ENCODE measurements at regions not wholly inside any gene's neighbourhood (a gene's known extent, or its start where the extent isn't known, plus 50 kb on each side); places are given as distances from the start of the nearest gene placed in this dataset.
"Not testable (repeated sequence)": the region's sequence is repeated elsewhere in the genome, so short reads cannot be mapped to it uniquely, and the experiment has no call there.

- H2BK15ac ChIP-seq (replicated peaks; ENCODE audit: low read depth) = no peak overlapping the region
- no peak overlapping the region for H3K4me2 ChIP-seq (ENCODE audit: low read length)
- no peak overlapping the region for H4K5ac ChIP-seq (ENCODE audit: low read length)
- H3K27me3 ChIP-seq (ENCODE audit: insufficient read depth, low read length, poor library complexity) = no peaks in the 10 kb centered on the region
- no peak overlapping the region for H3K4me3 ChIP-seq (ENCODE audit: low read length)
- no peak overlapping the region for H4K8ac ChIP-seq (ENCODE audit: low read depth, low read length)
- no peak overlapping the region for H2AK5ac ChIP-seq (ENCODE audit: low read length)
- no peaks in the 10 kb centered on the region for H3K79me1 ChIP-seq (ENCODE audit: low read length)
- H3K36me3 ChIP-seq (ENCODE audit: control insufficient read depth, insufficient read depth, low read length) = no peaks in the 10 kb centered on the region
- no peak overlapping the region for H3K4ac ChIP-seq (ENCODE audit: low read depth, low read length)
- no peak overlapping the region for H3K27ac ChIP-seq (ENCODE audit: low read depth, low read length)
- WGBS (ENCODE audit: extremely low coverage, insufficient coverage, low lambda C conversion rate) = no CpG with 5 or more reads among the region's 3 CpGs
- no peak overlapping the region for H3K56ac ChIP-seq (ENCODE audit: low read length)
- H3K4me1 ChIP-seq (ENCODE audit: control insufficient read depth, low read depth, low read length) = no peaks in the 10 kb centered on the region
- DNase-seq = no peak
- no peak overlapping the region for H2BK120ac ChIP-seq (ENCODE audit: low read depth, low read length)
- H3K18ac ChIP-seq (ENCODE audit: low read length) = no peak overlapping the region
- no peaks in the 10 kb centered on the region for H3K79me2 ChIP-seq (ENCODE audit: control insufficient read depth, insufficient read depth, low read length)
- no peak overlapping the region for H2BK5ac ChIP-seq (ENCODE audit: low read length)
- H3K23ac ChIP-seq (ENCODE audit: low read length) = no peak overlapping the region
- no peak overlapping the region for H3K9ac ChIP-seq (ENCODE audit: low read length)
These were observed 148.0 kb downstream of the USP46 start for GRCh38 chr4:52510939-52511565.

GRCh38 chr4:52511825-52512224, 147.3 kb downstream of the USP46 start:
- Histone ChIP-seq H2BK5ac (ENCODE audit: low read length) (no peak overlapping the region), H3K23ac (ENCODE audit: low read length) (no peak overlapping the region), H3K4me3 (ENCODE audit: low read length) (no peak overlapping the region), H3K79me1 (ENCODE audit: low read length) (no peaks in the 10 kb centered on the region), H3K79me2 (ENCODE audit: control insufficient read depth, insufficient read depth, low read length) (no peaks in the 10 kb centered on the region), H3K9ac (ENCODE audit: low read length) (no peak overlapping the region), H2BK15ac (replicated peaks; ENCODE audit: low read depth) (no peak overlapping the region), H3K27me3 (ENCODE audit: insufficient read depth, low read length, poor library complexity) (no peaks in the 10 kb centered on the region), H4K8ac (ENCODE audit: low read depth, low read length) (no peak overlapping the region), H3K4ac (ENCODE audit: low read depth, low read length) (no peak overlapping the region), H2BK120ac (ENCODE audit: low read depth, low read length) (no peak overlapping the region), H3K36me3 (ENCODE audit: control insufficient read depth, insufficient read depth, low read length) (no peaks in the 10 kb centered on the region), H3K56ac (ENCODE audit: low read length) (no peak overlapping the region), H2AK5ac (ENCODE audit: low read length) (no peak overlapping the region), H3K4me2 (ENCODE audit: low read length) (no peak overlapping the region), H4K5ac (ENCODE audit: low read length) (no peak overlapping the region), H3K18ac (ENCODE audit: low read length) (no peak overlapping the region), H3K4me1 (ENCODE audit: control insufficient read depth, low read depth, low read length) (no peaks in the 10 kb centered on the region), H3K27ac (ENCODE audit: low read depth, low read length) (no peak overlapping the region)
- DNase-seq = no peak
- no CpG with 5 or more reads among the region's 2 CpGs for WGBS (ENCODE audit: extremely low coverage, insufficient coverage, low lambda C conversion rate)

- H3K9ac ChIP-seq (ENCODE audit: low read length) = no peak overlapping the region
- H3K27ac ChIP-seq (ENCODE audit: low read depth, low read length) = no peak overlapping the region
- no peak for DNase-seq
- H3K18ac ChIP-seq (ENCODE audit: low read length) = no peak overlapping the region
- no peaks in the 10 kb centered on the region for H3K79me2 ChIP-seq (ENCODE audit: control insufficient read depth, insufficient read depth, low read length)
- no peaks in the 10 kb centered on the region for H3K79me1 ChIP-seq (ENCODE audit: low read length)
- H3K27me3 ChIP-seq (ENCODE audit: insufficient read depth, low read length, poor library complexity) = no peaks in the 10 kb centered on the region
- H3K23ac ChIP-seq (ENCODE audit: low read length) = no peak overlapping the region
- no peak overlapping the region for H2BK15ac ChIP-seq (replicated peaks; ENCODE audit: low read depth)
- H3K4ac ChIP-seq (ENCODE audit: low read depth, low read length) = no peak overlapping the region
- no peak overlapping the region for H2AK5ac ChIP-seq (ENCODE audit: low read length)
- no peak overlapping the region for H4K8ac ChIP-seq (ENCODE audit: low read depth, low read length)
- no peaks in the 10 kb centered on the region for H3K36me3 ChIP-seq (ENCODE audit: control insufficient read depth, insufficient read depth, low read length)
- H3K4me1 ChIP-seq (ENCODE audit: control insufficient read depth, low read depth, low read length) = no peaks in the 10 kb centered on the region
- H2BK120ac ChIP-seq (ENCODE audit: low read depth, low read length) = no peak overlapping the region
- WGBS (ENCODE audit: extremely low coverage, insufficient coverage, low lambda C conversion rate) = no CpG with 5 or more reads among the region's 2 CpGs
- no peak overlapping the region for H3K4me3 ChIP-seq (ENCODE audit: low read length)
- no peak overlapping the region for H2BK5ac ChIP-seq (ENCODE audit: low read length)
- H4K5ac ChIP-seq (ENCODE audit: low read length) = no peak overlapping the region
- no peak overlapping the region for H3K4me2 ChIP-seq (ENCODE audit: low read length)
- H3K56ac ChIP-seq (ENCODE audit: low read length) = no peak overlapping the region
These were observed 146.8 kb downstream of the USP46 start for GRCh38 chr4:52512291-52512690.

- not testable (repeated sequence) for H2AK5ac ChIP-seq (ENCODE audit: low read length); H3K27ac ChIP-seq (ENCODE audit: low read depth, low read length); DNase-seq; H2BK15ac ChIP-seq (replicated peaks; ENCODE audit: low read depth); H3K79me2 ChIP-seq (ENCODE audit: control insufficient read depth, insufficient read depth, low read length); H3K56ac ChIP-seq (ENCODE audit: low read length); H3K4me3 ChIP-seq (ENCODE audit: low read length); H3K4me1 ChIP-seq (ENCODE audit: control insufficient read depth, low read depth, low read length); H4K5ac ChIP-seq (ENCODE audit: low read length); H3K4me2 ChIP-seq (ENCODE audit: low read length); H3K18ac ChIP-seq (ENCODE audit: low read length); H3K23ac ChIP-seq (ENCODE audit: low read length); H2BK120ac ChIP-seq (ENCODE audit: low read depth, low read length); H3K9ac ChIP-seq (ENCODE audit: low read length); H3K36me3 ChIP-seq (ENCODE audit: control insufficient read depth, insufficient read depth, low read length); H3K27me3 ChIP-seq (ENCODE audit: insufficient read depth, low read length, poor library complexity); H3K79me1 ChIP-seq (ENCODE audit: low read length); H3K4ac ChIP-seq (ENCODE audit: low read depth, low read length); H4K8ac ChIP-seq (ENCODE audit: low read depth, low read length); H2BK5ac ChIP-seq (ENCODE audit: low read length)
- no CpG with 5 or more reads among the region's 6 CpGs for WGBS (ENCODE audit: extremely low coverage, insufficient coverage, low lambda C conversion rate)
These were observed 137.0 kb downstream of the USP46 start for GRCh38 chr4:52522093-52522492.

GRCh38 chr4:52529983-52530382, 129.1 kb downstream of the USP46 start:
- no peak for DNase-seq
- Histone ChIP-seq H3K79me1 (ENCODE audit: low read length) (no peaks in the 10 kb centered on the region), H3K36me3 (ENCODE audit: control insufficient read depth, insufficient read depth, low read length) (no peaks in the 10 kb centered on the region), H3K4me2 (ENCODE audit: low read length) (no peak overlapping the region), H2AK5ac (ENCODE audit: low read length) (no peak overlapping the region), H2BK120ac (ENCODE audit: low read depth, low read length) (no peak overlapping the region), H3K4me3 (ENCODE audit: low read length) (no peak overlapping the region), H4K8ac (ENCODE audit: low read depth, low read length) (no peak overlapping the region), H3K4ac (ENCODE audit: low read depth, low read length) (no peak overlapping the region), H3K56ac (ENCODE audit: low read length) (no peak overlapping the region), H2BK5ac (ENCODE audit: low read length) (no peak overlapping the region), H3K27ac (ENCODE audit: low read depth, low read length) (no peak overlapping the region), H3K4me1 (ENCODE audit: control insufficient read depth, low read depth, low read length) (no peaks in the 10 kb centered on the region), H3K9ac (ENCODE audit: low read length) (no peak overlapping the region), H3K23ac (ENCODE audit: low read length) (no peak overlapping the region), H4K5ac (ENCODE audit: low read length) (no peak overlapping the region), H3K79me2 (ENCODE audit: control insufficient read depth, insufficient read depth, low read length) (no peaks in the 10 kb centered on the region), H2BK15ac (replicated peaks; ENCODE audit: low read depth) (no peak overlapping the region), H3K18ac (ENCODE audit: low read length) (no peak overlapping the region), H3K27me3 (ENCODE audit: insufficient read depth, low read length, poor library complexity) (no peaks in the 10 kb centered on the region)
- no CpG with 5 or more reads among the region's 2 CpGs for WGBS (ENCODE audit: extremely low coverage, insufficient coverage, low lambda C conversion rate)

GRCh38 chr4:52535793-52536192, 123.3 kb downstream of the USP46 start:
- Histone ChIP-seq H4K5ac (ENCODE audit: low read length) (no peak overlapping the region), H3K56ac (ENCODE audit: low read length) (no peak overlapping the region), H2BK5ac (ENCODE audit: low read length) (no peak overlapping the region), H3K27ac (ENCODE audit: low read depth, low read length) (no peak overlapping the region), H3K23ac (ENCODE audit: low read length) (no peak overlapping the region), H3K79me1 (ENCODE audit: low read length) (no peaks in the 10 kb centered on the region), H4K8ac (ENCODE audit: low read depth, low read length) (no peak overlapping the region), H3K18ac (ENCODE audit: low read length) (no peak overlapping the region), H3K4me2 (ENCODE audit: low read length) (no peak overlapping the region), H3K4ac (ENCODE audit: low read depth, low read length) (no peak overlapping the region), H3K79me2 (ENCODE audit: control insufficient read depth, insufficient read depth, low read length) (no peaks in the 10 kb centered on the region), H3K4me3 (ENCODE audit: low read length) (no peak overlapping the region), H2BK15ac (replicated peaks; ENCODE audit: low read depth) (no peak overlapping the region), H3K27me3 (ENCODE audit: insufficient read depth, low read length, poor library complexity) (no peaks in the 10 kb centered on the region), H3K4me1 (ENCODE audit: control insufficient read depth, low read depth, low read length) (no peaks in the 10 kb centered on the region), H3K9ac (ENCODE audit: low read length) (no peak overlapping the region), H3K36me3 (ENCODE audit: control insufficient read depth, insufficient read depth, low read length) (no peaks in the 10 kb centered on the region), H2BK120ac (ENCODE audit: low read depth, low read length) (no peak overlapping the region), H2AK5ac (ENCODE audit: low read length) (no peak overlapping the region)
- WGBS (ENCODE audit: extremely low coverage, insufficient coverage, low lambda C conversion rate) = no CpG with 5 or more reads among the region's 5 CpGs
- DNase-seq = no peak
